ENCODE measurements at regions not wholly inside any gene's neighbourhood (a gene's known extent, or its start where the extent isn't known, plus 50 kb on each side); places are given as distances from the start of the nearest gene placed in this dataset.

DNA sequence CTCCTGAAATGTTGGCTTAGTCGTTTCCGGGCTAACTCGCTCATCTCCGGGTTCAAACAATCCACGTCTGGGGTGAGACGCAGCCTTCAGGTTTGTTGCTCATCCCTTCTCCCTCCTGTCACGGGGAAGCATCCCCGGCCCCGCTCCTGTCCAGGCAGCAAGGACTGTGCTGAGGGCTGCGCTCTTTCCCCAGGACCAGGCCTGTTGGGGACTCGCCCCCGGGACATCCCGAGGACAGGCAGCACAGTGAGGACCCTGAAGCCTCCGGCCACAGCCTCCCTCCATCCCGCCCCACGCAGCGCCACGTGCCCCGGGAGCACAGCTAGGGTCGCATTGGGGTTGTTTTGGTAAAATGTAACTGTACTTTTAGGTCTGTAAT lies 252.0 kb downstream of the BRD1 start:
- ChIA-PET CTCF (no interaction called here), POLR2A (ENCODE audit: unreplicated experiment) (no interaction called here)
- Histone ChIP-seq H3K27ac (ENCODE audit: insufficient read depth, low read length) (no peak overlapping the region), H2AK9ac (replicated peaks; ENCODE audit: low read depth, low read length, poor library complexity) (no peak overlapping the region), H3K9me3 (ENCODE audit: control insufficient read depth, insufficient read depth, low read length) (peaks cover 53% of the 10 kb centered on the region), H4K91ac (ENCODE audit: insufficient read depth, low read depth, low read length) (no peak overlapping the region), H3K9me1 (ENCODE audit: insufficient read depth, low read length) (no peaks in the 10 kb centered on the region), H3K4me1 (ENCODE audit: control insufficient read depth, insufficient read depth, low read length) (no peaks in the 10 kb centered on the region), H3K4ac (ENCODE audit: low read depth, low read length) (no peak overlapping the region), H4K8ac (ENCODE audit: low read depth in 2 of 2, low read length in 2 of 2) (no peak overlapping the region), H3K4me2 (ENCODE audit: low read depth, low read length) (no peak overlapping the region), H2AK5ac (ENCODE audit: low read depth, low read length) (no peak overlapping the region), H2BK120ac (ENCODE audit: low read depth, low read length) (no peak overlapping the region), H3K27me3 (ENCODE audit: control insufficient read depth, insufficient read depth, low read length) (no peaks in the 10 kb centered on the region), H3K14ac (replicated peaks; ENCODE audit: low read depth, low read length) (no peak overlapping the region), H3K56ac (ENCODE audit: extremely low read depth, insufficient read depth, low read length) (no peak overlapping the region), H3K23ac (ENCODE audit: low read depth, low read length) (no peak overlapping the region), H2BK20ac (ENCODE audit: low read depth, low read length) (no peak overlapping the region), H3K18ac (ENCODE audit: low read depth, low read length) (no peak overlapping the region), H3K79me1 (ENCODE audit: low read depth in 1 of 2, low read length in 2 of 2) (no peaks in the 10 kb centered on the region), H3K9ac (ENCODE audit: low read depth, low read length) (no peak overlapping the region), H3K36me3 (ENCODE audit: control insufficient read depth, insufficient read depth, low read length) (no peaks in the 10 kb centered on the region), H3K4me3 (ENCODE audit: insufficient read depth, low read depth, low read length) (no peak overlapping the region), H2BK15ac (ENCODE audit: low read depth, low read length) (no peak overlapping the region), H2AFZ (replicated peaks; ENCODE audit: low read length, poor library complexity) (no peak overlapping the region), H2BK5ac (ENCODE audit: low read depth, low read length, poor library complexity, severe bottlenecking) (no peak overlapping the region), H4K5ac (ENCODE audit: low read depth, low read length) (no peak overlapping the region), H4K20me1 (ENCODE audit: insufficient read depth, low read length) (no peaks in the 10 kb centered on the region)
- BruUV-seq (replicated peaks), result no TSS peak
- dilution Hi-C loops (cut with HindIII; ENCODE audit: low sequenced_read_pairs, unreplicated experiment), result no loop called here
- WGBS, 2 experiments (ENCODE audit: extremely low coverage in 2 of 2, insufficient read length in 1 of 2), result 85% methylated on average over 9 of the region's 20 CpGs; no CpG with 5 or more reads in 1 of the 2 experiments
- in situ Hi-C loops (cut with MboI; ENCODE audit: low sequenced_read_pairs), result no loop called here
- no peak for DNase-seq
- no peak for ATAC-seq (ENCODE audit: low read depth)
- intact Hi-C loops (cut with micrococcal nuclease), result no loop called here
- TF ChIP-seq NFE2L2 (IDR thresholded peaks at IDR 0.05; ENCODE audit: low read depth, low read length) (no peak), CHD1 (IDR thresholded peaks at IDR 0.05; ENCODE audit: low read depth, low read length) (no peak), RAD21 (IDR thresholded peaks at IDR 0.05; ENCODE audit: low read length) (no peak), MAZ (IDR thresholded peaks at IDR 0.05; ENCODE audit: borderline replicate concordance, low read depth, low read length) (no peak), SMC3 (IDR thresholded peaks at IDR 0.05; ENCODE audit: low read depth, low read length) (no peak), CEBPB (IDR thresholded peaks at IDR 0.05; ENCODE audit: low read depth, low read length) (no peak)
- TF ChIP-seq, protein P1, sequence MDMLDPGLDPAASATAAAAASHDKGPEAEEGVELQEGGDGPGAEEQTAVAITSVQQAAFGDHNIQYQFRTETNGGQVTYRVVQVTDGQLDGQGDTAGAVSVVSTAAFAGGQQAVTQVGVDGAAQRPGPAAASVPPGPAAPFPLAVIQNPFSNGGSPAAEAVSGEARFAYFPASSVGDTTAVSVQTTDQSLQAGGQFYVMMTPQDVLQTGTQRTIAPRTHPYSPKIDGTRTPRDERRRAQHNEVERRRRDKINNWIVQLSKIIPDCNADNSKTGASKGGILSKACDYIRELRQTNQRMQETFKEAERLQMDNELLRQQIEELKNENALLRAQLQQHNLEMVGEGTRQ (IDR thresholded peaks at IDR 0.05; ENCODE audit: low read depth, low read length), result no peak
- TF ChIP-seq, protein P2, sequence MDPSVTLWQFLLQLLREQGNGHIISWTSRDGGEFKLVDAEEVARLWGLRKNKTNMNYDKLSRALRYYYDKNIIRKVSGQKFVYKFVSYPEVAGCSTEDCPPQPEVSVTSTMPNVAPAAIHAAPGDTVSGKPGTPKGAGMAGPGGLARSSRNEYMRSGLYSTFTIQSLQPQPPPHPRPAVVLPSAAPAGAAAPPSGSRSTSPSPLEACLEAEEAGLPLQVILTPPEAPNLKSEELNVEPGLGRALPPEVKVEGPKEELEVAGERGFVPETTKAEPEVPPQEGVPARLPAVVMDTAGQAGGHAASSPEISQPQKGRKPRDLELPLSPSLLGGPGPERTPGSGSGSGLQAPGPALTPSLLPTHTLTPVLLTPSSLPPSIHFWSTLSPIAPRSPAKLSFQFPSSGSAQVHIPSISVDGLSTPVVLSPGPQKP (IDR thresholded peaks at IDR 0.05; ENCODE audit: borderline replicate concordance, low read depth, low read length), result no peak
- TF ChIP-seq, protein P3, sequence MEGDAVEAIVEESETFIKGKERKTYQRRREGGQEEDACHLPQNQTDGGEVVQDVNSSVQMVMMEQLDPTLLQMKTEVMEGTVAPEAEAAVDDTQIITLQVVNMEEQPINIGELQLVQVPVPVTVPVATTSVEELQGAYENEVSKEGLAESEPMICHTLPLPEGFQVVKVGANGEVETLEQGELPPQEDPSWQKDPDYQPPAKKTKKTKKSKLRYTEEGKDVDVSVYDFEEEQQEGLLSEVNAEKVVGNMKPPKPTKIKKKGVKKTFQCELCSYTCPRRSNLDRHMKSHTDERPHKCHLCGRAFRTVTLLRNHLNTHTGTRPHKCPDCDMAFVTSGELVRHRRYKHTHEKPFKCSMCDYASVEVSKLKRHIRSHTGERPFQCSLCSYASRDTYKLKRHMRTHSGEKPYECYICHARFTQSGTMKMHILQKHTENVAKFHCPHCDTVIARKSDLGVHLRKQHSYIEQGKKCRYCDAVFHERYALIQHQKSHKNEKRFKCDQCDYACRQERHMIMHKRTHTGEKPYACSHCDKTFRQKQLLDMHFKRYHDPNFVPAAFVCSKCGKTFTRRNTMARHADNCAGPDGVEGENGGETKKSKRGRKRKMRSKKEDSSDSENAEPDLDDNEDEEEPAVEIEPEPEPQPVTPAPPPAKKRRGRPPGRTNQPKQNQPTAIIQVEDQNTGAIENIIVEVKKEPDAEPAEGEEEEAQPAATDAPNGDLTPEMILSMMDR (conservative IDR thresholded peaks at IDR 0.05; ENCODE audit: low read depth, low read length), result no peak

Data from IMR-90 (cell line).